Peyer's patch (tissue), 4 donors: ENCODE measurements at regions not wholly inside any gene's neighbourhood (a gene's known extent, or its start where the extent isn't known, plus 50 kb on each side); places are given as distances from the start of the nearest gene placed in this dataset.
"Not testable (repeated sequence)": the region's sequence is repeated elsewhere in the genome, so short reads cannot be mapped to it uniquely, and the experiment has no call there.

Experiments
- POLR2A ChIP-seq, 2 donors: fragments of 450-650 bp; IDR thresholded peaks; one replicate each; pipeline ENCODE4 v1.5.1; 2017; ENCODE audit warnings: antibody characterized with exemption in 2 of 2, mild to moderate bottlenecking in 2 of 2, moderate library complexity in 2 of 2
- TF ChIP-seq, protein P1 (sequence below), 6 experiments: fragments of 450-650 bp in 4 of 6; fragments of 200-600 bp in 2 of 6; sonication (generic) in 1 of 6; IDR thresholded peaks; one replicate each; pipeline ENCODE4 v1.5.1; 2017 to 2019; ENCODE audit warnings: antibody characterized with exemption in 6 of 6, mild to moderate bottlenecking in 3 of 6, moderate library complexity in 1 of 6

DNA sequence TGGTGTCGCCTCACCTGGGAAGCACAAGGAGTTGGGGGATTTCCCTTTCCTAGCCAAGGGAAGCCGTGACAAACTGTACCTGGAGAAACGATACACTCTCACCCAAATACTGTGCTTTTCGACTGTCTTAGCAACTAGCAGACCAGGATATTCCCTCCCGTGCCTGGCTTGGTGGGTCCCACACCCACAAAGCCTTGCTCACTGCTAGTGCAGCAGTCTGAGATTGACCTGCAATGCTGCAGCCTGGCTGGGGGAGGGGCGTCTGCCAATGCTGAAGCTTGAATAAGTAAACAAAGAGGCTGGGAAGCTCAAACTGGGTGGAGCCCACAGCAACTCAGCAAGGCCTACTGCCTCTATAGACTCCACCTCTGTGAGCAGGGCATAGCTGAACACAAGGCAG, 448.6 kb upstream of the FSIP2 start:
- TF ChIP-seq, protein P1, sequence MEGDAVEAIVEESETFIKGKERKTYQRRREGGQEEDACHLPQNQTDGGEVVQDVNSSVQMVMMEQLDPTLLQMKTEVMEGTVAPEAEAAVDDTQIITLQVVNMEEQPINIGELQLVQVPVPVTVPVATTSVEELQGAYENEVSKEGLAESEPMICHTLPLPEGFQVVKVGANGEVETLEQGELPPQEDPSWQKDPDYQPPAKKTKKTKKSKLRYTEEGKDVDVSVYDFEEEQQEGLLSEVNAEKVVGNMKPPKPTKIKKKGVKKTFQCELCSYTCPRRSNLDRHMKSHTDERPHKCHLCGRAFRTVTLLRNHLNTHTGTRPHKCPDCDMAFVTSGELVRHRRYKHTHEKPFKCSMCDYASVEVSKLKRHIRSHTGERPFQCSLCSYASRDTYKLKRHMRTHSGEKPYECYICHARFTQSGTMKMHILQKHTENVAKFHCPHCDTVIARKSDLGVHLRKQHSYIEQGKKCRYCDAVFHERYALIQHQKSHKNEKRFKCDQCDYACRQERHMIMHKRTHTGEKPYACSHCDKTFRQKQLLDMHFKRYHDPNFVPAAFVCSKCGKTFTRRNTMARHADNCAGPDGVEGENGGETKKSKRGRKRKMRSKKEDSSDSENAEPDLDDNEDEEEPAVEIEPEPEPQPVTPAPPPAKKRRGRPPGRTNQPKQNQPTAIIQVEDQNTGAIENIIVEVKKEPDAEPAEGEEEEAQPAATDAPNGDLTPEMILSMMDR (IDR thresholded peaks at IDR 0.05) = not testable (repeated sequence)
- not testable (repeated sequence) for TF ChIP-seq POLR2A (IDR thresholded peaks at IDR 0.05)
